Right cardiac atrium (tissue), 5 donors: ENCODE measurements at regions not wholly inside any gene's neighbourhood (a gene's known extent, or its start where the extent isn't known, plus 50 kb on each side); places are given as distances from the start of the nearest gene placed in this dataset.

Source experiments
- ATAC-seq, 2 donors: fragments of 200-7000 bp; cut with Tn5 transposase; one replicate each; pipeline versions ENCODE4 v1.8.0 to v1.9.1; 2020; ENCODE audit warnings: moderate library complexity in 2 of 2, mild to moderate bottlenecking in 1 of 2
- DNase-seq, 3 donors: peaks; one replicate each; pipeline ENCODE4 v3.0.0-alpha.2; 2020
- H3K27ac ChIP-seq: one replicate; pipeline ENCODE4 v1.5.1; 2013; ENCODE audit warnings: mild to moderate bottlenecking, low read length, control low read depth, moderate library complexity
- H3K27me3 ChIP-seq: one replicate; pipeline ENCODE4 v1.6.1; 2013; ENCODE audit not compliant: control insufficient read depth, insufficient read depth
- H3K4me1 ChIP-seq: one replicate; pipeline ENCODE4 v1.6.1; 2013; ENCODE audit warnings: low read length; ENCODE audit not compliant: control insufficient read depth, insufficient read depth
- H3K4me3 ChIP-seq: one replicate; pipeline ENCODE4 v1.5.1; 2013; ENCODE audit warnings: low read length, control low read depth
- H3K9me3 ChIP-seq: one replicate; pipeline ENCODE4 v1.6.1; 2013; ENCODE audit warnings: low read length; ENCODE audit not compliant: control insufficient read depth
- WGBS: extraction: QIAGEN DNeasy Blood & Tissue Kit; methylation state at CpG from one replicate; pipeline ENCODE4 v1.1.7; 2013; 5-methylcytosine and 5-hydroxymethylcytosine counted together
- intact Hi-C, 4 donors: fragments of 100-400 bp; cut with DNase I; formaldehyde crosslinking; loops; one replicate each; pipeline versions ENCODE4 v1.11.0 to v1.14.0; 2022 to 2023
- donor health status: healthy with polysubstance abuse.
- donor health status: DM: no; HTN: yes; CAD: no.
- donor health status: DM: no; HTN: no; CAD: no.
- donor health status: DM: no; HTN: yes; CAD: no; lungs with severe emphysema.
- donor health status: DM: yes; HTN: yes; CAD: no.

DNA sequence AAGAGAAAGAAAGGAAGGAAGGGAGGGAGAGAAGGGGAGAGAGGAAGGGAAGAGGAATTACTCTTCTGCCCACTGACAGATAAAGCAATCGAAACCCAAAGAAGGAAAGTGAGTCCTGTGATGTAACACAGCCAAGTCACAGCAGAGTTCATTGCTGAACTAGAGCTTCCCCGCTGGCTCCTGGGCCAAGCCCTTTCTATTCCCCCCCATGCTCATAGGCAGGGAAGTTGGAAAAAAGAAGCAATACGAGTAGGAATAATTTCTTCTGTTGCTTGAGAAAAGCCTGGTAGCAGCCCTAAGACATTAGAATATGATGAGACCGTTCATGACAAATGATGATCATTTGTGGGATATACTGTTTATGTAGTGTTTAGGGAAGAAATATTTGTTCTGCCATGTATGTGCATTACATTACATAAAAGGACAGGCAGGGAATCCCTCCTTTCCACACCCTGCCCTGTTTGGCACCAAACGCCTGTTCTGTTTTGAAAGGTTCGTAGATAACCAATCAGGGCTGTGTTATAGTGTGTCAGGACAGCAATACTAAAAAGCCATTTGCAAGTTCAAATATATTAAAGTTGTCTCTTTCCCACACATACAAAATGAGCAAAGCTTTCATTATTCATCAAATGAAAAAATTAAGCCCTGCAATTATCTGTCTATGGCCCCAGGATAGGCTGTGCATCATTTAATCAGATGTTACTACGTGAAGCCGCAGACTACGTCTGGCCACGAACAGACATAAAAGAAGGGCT is 111.0 kb upstream of the TRPM1 start:
- DNase-seq, result peak in 2 of 3 donors; percentile 44 to 61
- Histone ChIP-seq H3K4me3 (no peak overlapping the region), H3K27me3 (no peaks in the 10 kb centered on the region), H3K4me1 (peaks cover 4% of the 10 kb centered on the region), H3K27ac (no peak overlapping the region), H3K9me3 (no peaks in the 10 kb centered on the region)
- 54% methylated on average over 10 of the region's 10 CpGs for WGBS
- ATAC-seq, result no peak
- intact Hi-C loops, result loop anchor here in 3 of 4 donors (5.0 to 10.0 kb wide), 3 partner anchors 112 to 225 kb away; partner anchors contain the start of gene KLF13 (in 1 of the 3)

DNA sequence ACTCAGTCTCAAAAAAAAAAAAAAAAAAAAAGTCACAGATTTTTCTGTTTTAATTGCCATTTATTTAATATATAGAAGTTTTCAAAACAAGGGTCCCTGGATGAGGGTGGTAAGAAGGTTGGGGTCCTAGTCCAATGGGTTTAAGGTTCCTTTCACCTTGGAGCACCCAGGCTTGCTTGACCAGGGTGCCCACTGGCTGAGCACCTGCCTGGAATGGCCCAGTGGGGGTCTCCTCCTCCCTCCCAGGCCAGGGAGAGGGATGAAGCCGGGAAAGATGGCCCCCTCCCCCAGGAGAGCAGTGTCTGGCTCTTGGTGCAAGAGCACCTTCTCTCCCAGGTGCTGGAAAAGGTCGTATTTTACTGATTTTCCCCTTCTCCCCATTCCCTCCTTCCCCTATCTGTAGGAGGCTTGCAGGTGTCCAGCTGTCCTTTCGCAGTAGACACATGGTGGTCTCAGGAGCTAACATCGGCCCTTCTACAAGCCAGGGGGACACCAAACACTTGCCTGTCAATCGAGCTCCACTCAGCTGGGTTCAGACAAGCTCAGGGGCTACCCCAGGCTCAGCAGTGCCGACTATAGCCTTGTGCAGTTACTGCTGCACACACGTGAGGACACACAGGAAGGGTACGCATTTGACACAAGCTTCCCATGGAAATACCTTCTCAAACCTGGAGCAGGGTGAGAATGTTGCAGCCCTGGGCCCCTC is 112.3 kb upstream of the KLF13 start:
- intact Hi-C loops, result loop anchor here in 3 of 4 donors (2.0 to 10.0 kb wide), 4 partner anchors 110 to 223 kb away; partner anchors contain the start of gene KLF13 (in 3 of the 3)
- 80% methylated on average over 8 of the region's 8 CpGs for WGBS
- Histone ChIP-seq H3K27ac (peak overlapping the region; percentile 53), H3K4me1 (peaks cover 4% of the 10 kb centered on the region), H3K9me3 (no peaks in the 10 kb centered on the region), H3K27me3 (no peaks in the 10 kb centered on the region), H3K4me3 (no peak overlapping the region)
- ATAC-seq, result no peak
- peak in 1 of 3 donors; percentile 31 for DNase-seq

DNA sequence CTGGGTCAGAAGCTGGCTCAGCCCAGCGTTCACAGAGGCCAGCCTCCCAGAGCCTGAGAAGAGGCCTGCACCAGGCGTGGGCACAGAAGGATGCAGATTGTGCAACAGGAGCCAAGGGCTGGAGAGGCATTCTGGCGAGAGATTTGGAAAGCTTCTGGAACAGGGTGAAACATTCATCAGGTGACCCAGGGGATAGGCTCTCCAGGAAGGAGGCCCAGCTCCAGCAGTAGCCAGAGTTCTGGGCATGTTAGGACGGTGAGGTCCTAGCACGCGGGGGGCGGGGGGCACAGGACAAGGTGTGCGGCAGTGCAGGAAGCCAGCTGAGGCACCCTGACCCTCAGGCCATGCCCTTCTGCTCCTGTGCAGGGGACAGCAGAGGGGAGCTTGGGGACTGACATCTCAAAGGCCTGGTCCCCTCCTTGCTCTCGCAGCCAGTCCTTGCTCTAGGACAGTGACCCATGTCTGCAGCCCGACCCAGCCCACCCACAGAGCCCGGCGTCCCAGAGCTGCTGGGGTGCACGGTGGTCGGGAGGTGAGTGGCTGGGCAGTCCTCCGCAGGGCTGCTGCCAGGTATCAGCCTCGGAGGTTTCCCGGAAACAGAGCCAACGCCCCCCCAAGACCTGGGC is 111.7 kb upstream of the KLF13 start:
- Histone ChIP-seq H3K4me1 (peaks cover 4% of the 10 kb centered on the region), H3K27ac (peak overlapping the region; percentile 53), H3K9me3 (no peaks in the 10 kb centered on the region), H3K4me3 (no peak overlapping the region), H3K27me3 (no peaks in the 10 kb centered on the region)
- DNase-seq, result peak; percentile 26 to 82 (median 77)
- 43% methylated on average over 18 of the region's 18 CpGs for WGBS
- intact Hi-C loops, result loop anchor here in 3 of 4 donors (2.0 to 10.0 kb wide), 4 partner anchors 110 to 222 kb away; partner anchors contain the start of gene KLF13 (in 3 of the 3)
- peak; percentile 20 to 51 for ATAC-seq

DNA sequence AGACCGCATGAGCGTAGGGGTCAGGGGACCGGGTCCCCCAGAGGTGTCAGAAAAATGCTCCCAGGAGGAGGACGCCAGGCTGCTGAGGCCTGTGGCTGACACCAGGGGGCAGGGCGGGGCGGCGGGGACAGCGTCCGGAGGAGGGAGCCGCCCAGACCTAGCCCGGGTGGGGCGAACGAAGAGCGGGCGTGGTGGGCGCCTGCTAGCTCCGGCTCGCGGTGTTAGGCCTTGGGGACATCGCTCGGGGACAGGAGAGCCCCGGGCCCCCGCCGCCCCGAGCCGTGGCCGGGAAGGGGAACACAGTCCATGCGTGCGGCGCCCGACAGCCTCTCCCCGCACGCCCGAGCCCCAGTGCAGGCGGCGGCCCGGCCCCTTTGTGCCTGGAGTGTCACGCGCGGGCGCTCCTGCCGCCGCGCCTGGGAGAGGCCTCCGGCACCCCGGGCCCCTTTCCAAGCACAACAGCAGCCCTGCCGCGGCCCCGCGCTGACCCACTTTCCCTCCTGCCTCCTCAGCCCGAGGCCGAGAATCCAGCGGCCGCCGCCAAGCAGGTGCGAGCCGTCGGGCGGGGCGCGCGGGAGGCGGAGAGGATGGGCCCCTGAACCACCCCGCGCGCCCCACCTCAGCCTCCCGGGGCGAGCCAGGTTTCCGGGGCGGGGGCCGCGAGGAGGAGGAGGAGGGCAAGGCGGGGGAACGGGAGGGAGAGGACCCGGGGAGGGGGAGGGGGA is 111.0 kb upstream of the KLF13 start:
- Histone ChIP-seq H3K27me3 (no peaks in the 10 kb centered on the region), H3K9me3 (no peaks in the 10 kb centered on the region), H3K4me1 (peaks cover 4% of the 10 kb centered on the region), H3K4me3 (peak overlapping the region; percentile 55), H3K27ac (peak overlapping the region; percentile 53)
- DNase-seq (peak; percentile 76 to 95 (median 95)), ATAC-seq (peak; percentile 86 to 87)
- intact Hi-C loops, result loop anchor here in 3 of 4 donors (2.0 to 10.0 kb wide), 3 partner anchors 109 to 179 kb away; partner anchors contain the start of gene KLF13 (in 3 of the 3)
- 2% methylated on average over 74 of the region's 75 CpGs for WGBS

DNA sequence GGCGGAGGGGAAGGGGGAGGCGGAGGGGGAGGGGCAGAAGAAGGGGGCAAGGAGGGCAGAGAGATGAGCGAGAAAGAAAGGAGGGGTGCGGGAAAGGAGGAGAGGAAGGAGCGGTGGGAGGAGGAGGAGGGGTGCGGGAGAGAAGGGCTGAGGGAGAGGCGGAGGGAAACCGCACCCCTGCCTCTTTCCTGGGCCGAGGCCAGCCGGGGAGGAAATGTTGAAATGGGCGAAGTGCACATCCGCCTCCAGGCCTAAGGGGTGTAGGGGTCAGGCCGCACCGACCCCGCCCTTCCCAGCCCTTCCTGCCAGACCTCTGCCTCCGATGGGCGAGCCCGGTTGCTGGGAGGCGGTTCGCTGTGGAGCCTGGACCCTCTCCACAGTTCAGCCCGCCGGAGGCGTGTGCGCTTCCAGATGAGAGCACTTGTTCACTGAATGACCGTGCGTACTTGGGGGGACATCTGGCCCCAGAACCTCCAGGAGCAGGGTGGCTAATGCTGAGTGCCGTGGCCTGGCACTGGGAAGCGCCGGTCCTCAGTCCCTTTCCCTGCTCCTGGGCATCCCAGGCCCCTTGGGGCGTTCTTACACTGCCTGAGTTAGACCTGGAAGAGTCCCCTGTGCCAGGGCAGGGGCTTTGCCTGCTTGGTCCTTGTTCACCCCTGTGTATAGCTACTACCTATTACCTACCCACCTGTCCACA is 110.3 kb upstream of the KLF13 start:
- 9% methylated on average over 28 of the region's 30 CpGs for WGBS
- peak overlapping the region; percentile 55 for H3K4me3 ChIP-seq
- peaks cover 4% of the 10 kb centered on the region for H3K4me1 ChIP-seq
- DNase-seq, result peak; percentile 90 to 98 (median 98)
- H3K27me3 ChIP-seq, result no peaks in the 10 kb centered on the region
- peak overlapping the region; percentile 82 for H3K27ac ChIP-seq
- ATAC-seq, result peak; percentile 89 to 94
- intact Hi-C loops, result loop anchor here in 2 of 4 donors (10.0 kb wide), 2 partner anchors 108 to 178 kb away; partner anchors contain the start of gene KLF13 (in 1 of the 2)
- H3K9me3 ChIP-seq, result no peaks in the 10 kb centered on the region

DNA sequence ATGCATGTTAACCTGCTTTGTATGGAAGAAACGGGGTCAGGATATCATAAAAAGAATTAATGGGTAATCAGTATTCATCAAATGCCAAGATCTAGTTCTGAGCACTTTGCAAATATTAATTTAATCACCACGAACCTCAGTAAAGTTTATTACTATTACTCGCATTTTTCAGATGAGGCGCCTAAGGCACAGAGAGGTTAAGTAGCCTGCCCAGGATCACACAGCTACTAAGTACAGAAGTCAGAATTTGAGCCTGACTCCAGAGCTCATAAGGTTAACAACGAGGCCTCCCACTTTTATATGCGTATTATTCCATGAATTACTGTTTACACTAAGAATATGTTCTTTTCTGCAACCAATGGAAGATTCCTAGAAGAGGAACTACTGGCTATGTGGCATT is 109.6 kb upstream of the KLF13 start:
- WGBS, result 89% methylated on average over 6 of the region's 6 CpGs
- Histone ChIP-seq H3K4me3 (no peak overlapping the region), H3K4me1 (peaks cover 4% of the 10 kb centered on the region), H3K27ac (peak overlapping the region; percentile 82), H3K9me3 (no peaks in the 10 kb centered on the region), H3K27me3 (no peaks in the 10 kb centered on the region)
- intact Hi-C loops, result loop anchor here in 2 of 4 donors (10.0 kb wide), 2 partner anchors 108 to 178 kb away; partner anchors contain the start of gene KLF13 (in 1 of the 2)
- no peak for DNase-seq
- ATAC-seq, result no peak

DNA sequence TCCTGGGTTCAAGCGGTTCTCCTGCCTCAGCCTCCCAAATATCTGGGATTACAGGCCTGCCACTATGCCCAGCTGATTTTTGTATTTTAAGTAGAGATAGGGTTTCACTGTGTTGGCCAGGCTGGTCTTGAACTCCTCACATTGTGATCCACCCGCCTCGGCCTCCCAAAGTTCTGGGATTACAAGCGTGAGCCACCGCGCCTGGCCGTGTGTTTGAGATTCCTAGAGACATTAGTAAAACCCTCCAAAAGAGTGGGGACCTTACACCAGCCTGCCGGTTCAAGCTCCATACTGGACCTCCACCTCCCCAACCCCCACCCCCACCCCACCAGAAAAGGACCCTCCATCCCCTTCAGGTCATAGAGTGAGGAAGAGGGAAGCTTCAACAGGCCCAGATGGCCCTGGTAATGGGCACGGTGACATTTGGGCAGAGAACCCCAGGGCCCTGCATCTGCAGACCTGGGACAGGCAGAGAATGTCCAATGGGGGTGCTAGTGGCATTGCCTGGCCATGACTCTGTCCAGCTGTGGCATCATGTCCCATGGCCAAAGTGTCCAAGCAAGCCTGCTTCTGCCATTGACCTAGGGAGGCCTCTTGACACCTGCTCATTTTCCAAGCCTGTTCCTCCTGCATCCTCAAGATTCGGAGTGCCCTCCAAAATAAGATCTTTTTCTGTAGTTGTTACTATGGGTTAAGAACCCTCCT is 108.9 kb upstream of the KLF13 start:
- Histone ChIP-seq H3K27ac (no peak overlapping the region), H3K4me1 (peaks cover 4% of the 10 kb centered on the region), H3K27me3 (no peaks in the 10 kb centered on the region), H3K9me3 (no peaks in the 10 kb centered on the region), H3K4me3 (no peak overlapping the region)
- peak in 1 of 3 donors; percentile 58 for DNase-seq
- ATAC-seq, result no peak
- intact Hi-C loops, result loop anchor here in 2 of 4 donors (10.0 kb wide), 2 partner anchors 107 to 177 kb away; partner anchors contain the start of gene KLF13 (in 1 of the 2)
- WGBS, result 98% methylated on average over 10 of the region's 10 CpGs

DNA sequence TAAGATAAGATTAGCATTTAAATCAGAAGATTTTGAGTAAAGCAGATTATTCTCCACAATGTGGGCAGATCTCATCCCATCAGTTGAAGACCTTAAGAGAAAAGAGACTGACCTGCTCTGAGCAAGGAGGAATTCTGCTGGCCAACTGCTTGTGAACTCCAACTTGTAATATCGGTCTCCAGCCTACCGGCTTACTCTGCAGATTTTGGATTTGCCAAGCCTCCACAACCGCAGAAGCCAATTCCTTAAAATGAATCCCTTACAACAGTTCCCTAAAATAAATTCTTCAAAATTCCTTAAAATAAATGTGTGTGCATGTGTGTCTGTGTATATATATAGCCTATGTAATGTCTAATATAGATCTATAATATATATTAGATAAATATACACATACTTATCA is 107.4 kb upstream of the KLF13 start:
- no peaks in the 10 kb centered on the region for H3K9me3 ChIP-seq
- no peak overlapping the region for H3K4me3 ChIP-seq
- H3K27ac ChIP-seq, result no peak overlapping the region
- no peaks in the 10 kb centered on the region for H3K27me3 ChIP-seq
- intact Hi-C loops, result loop anchor here in 2 of 4 donors (10.0 kb wide), 2 partner anchors 106 to 176 kb away; partner anchors contain the start of gene KLF13 (in 1 of the 2)
- no peak for DNase-seq
- no peak for ATAC-seq
- WGBS, result 29% methylated on average over 3 of the region's 3 CpGs
- H3K4me1 ChIP-seq, result peaks cover 7% of the 10 kb centered on the region

DNA sequence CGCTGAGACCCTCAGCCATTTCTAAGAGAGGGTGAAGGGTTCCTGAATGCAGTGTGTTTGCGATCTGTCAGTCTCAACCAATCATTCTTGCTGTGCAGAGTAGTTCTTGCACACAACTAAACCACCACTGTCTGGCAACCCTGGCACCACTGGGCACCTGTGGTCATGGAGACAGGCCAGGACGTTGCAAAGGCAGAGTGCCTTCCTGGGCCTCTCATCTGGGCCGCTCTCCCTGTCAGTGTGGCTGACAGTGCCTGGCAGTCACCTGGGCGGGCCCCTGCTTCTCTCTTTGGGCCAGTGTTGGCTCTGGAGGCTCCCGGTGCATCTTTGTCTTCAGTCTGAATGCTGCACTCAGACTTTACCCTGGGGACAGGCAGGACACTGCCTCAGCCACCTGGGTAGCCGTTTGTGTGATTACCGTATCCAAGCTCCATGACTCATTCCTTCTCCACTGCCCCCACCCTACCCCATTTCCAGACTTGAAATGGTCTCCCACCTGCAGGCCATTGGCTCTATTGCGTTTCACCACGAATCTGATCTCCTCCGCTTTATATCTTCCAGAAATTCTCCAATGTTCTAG is 104.6 kb upstream of the KLF13 start:
- peak in 2 of 3 donors; percentile 10 to 32 for DNase-seq
- intact Hi-C loops, result no loop called here
- no peak overlapping the region for H3K27ac ChIP-seq
- H3K9me3 ChIP-seq, result no peaks in the 10 kb centered on the region
- WGBS, result 79% methylated on average over 11 of the region's 11 CpGs
- peaks cover 4% of the 10 kb centered on the region for H3K4me1 ChIP-seq
- H3K27me3 ChIP-seq, result no peaks in the 10 kb centered on the region
- no peak overlapping the region for H3K4me3 ChIP-seq
- ATAC-seq, result no peak
